ENCODE measurements at regions not wholly inside any gene's neighbourhood (a gene's known extent, or its start where the extent isn't known, plus 50 kb on each side); places are given as distances from the start of the nearest gene placed in this dataset.

DNA sequence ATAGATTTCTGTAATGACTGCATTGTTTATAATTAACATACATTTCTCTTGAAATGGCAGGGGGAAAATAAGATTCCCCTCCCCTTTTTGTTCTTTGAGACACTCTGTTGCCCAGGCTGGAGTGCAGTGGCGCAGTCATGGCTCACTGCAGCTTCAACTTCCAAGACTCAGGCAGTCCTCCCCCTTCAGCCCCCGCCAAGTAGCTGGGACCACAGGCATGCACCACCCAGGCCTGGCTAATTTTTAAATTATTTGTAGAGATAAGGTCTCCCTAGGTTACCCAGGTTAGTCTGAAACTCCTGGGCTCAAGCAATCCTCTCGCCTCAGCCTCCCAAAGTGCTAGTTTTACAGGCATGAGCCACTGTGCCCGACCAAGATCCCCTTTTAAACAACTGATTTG lies 67.7 kb downstream of the KATNIP start:
- TF ChIP-seq POLR2AphosphoS5 (IDR thresholded peaks at IDR 0.05; ENCODE audit: low read depth, low read length) (no peak), ZNF589 (CRISPR knock-in tag; conservative IDR thresholded peaks at IDR 0.05) (no peak), CHD4 (IDR thresholded peaks at IDR 0.05; ENCODE audit: borderline replicate concordance, low read length) (no peak), MEIS1 (CRISPR knock-in tag; IDR thresholded peaks at IDR 0.05; ENCODE audit: borderline replicate concordance) (no peak), ZNF7 (CRISPR knock-in tag; IDR thresholded peaks at IDR 0.05) (no peak), CC2D1A (CRISPR knock-in tag; IDR thresholded peaks at IDR 0.05) (no peak), STAT5B (CRISPR knock-in tag; IDR thresholded peaks at IDR 0.05) (no peak)
- TF ChIP-seq, protein P1, sequence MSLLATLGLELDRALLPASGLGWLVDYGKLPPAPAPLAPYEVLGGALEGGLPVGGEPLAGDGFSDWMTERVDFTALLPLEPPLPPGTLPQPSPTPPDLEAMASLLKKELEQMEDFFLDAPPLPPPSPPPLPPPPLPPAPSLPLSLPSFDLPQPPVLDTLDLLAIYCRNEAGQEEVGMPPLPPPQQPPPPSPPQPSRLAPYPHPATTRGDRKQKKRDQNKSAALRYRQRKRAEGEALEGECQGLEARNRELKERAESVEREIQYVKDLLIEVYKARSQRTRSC (CRISPR knock-in tag; IDR thresholded peaks at IDR 0.05; ENCODE audit: low read depth): no peak

Measured in HepG2 (cell line).